ENCODE measurements at regions not wholly inside any gene's neighbourhood (a gene's known extent, or its start where the extent isn't known, plus 50 kb on each side); places are given as distances from the start of the nearest gene placed in this dataset.

- Histone ChIP-seq H3K9me3 (ENCODE audit: insufficient read depth, low read length, severe bottlenecking) (no peaks in the 10 kb centered on the region), H3K4me1 (ENCODE audit: insufficient read depth, low read length) (no peaks in the 10 kb centered on the region), H3K4me2 (ENCODE audit: insufficient read depth, low read length) (no peak overlapping the region), H3K27ac (ENCODE audit: low read length) (no peak overlapping the region), H3K4me3 (ENCODE audit: low read depth in 1 of 2, low read length in 2 of 2) (no peak overlapping the region), H4K20me1 (ENCODE audit: insufficient read depth, low read length) (no peaks in the 10 kb centered on the region), H2AFZ (ENCODE audit: low read depth, low read length) (no peak overlapping the region), H3K36me3 (ENCODE audit: insufficient read depth, low read length) (no peaks in the 10 kb centered on the region), H3K79me2 (ENCODE audit: insufficient read depth, low read length) (no peaks in the 10 kb centered on the region), H3K9ac (ENCODE audit: low read depth, low read length) (no peak overlapping the region), H3K27me3 (ENCODE audit: insufficient read depth, low read length, poor library complexity) (no peaks in the 10 kb centered on the region)
- no peak for TF ChIP-seq CTCF (IDR thresholded peaks at IDR 0.05; ENCODE audit: borderline replicate concordance, extremely low read depth, low read length, poor library complexity, severe bottlenecking)
- no peak for TF ChIP-seq EZH2 (IDR thresholded peaks at IDR 0.05; ENCODE audit: borderline replicate concordance, low read depth, low read length, severe bottlenecking)
- no peak for ATAC-seq (ENCODE audit: insufficient read depth, low read depth)
- DNase-seq, result no peak
Measured at GRCh38 chr10:52875336-52875735, 102.8 kb upstream of the MBL2 start.

DNA sequence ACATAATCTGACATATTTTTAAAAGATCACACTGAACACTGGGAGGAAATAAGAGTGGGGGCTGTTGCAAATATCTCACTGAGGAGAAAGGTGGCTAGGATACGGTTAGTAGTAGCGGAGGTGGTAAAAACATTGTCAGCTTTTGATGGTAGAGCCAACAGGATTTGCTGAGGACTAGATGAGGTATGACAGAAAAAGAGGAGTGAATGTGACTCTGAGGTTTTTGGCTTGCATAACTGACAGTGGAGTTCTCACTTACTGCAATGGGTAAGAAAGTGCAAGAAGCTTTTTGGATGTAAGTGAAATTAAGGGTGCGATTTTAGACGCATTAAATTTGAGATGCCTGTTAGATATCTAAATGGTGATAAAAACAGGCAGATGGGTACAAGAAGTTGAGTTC is 102.0 kb upstream of the MBL2 start:
- TF ChIP-seq EZH2 (IDR thresholded peaks at IDR 0.05; ENCODE audit: borderline replicate concordance, low read depth, low read length, severe bottlenecking) (no peak), CTCF (IDR thresholded peaks at IDR 0.05; ENCODE audit: borderline replicate concordance, extremely low read depth, low read length, poor library complexity, severe bottlenecking) (no peak)
- H4K20me1 ChIP-seq (ENCODE audit: insufficient read depth, low read length), result no peaks in the 10 kb centered on the region
- no peaks in the 10 kb centered on the region for H3K36me3 ChIP-seq (ENCODE audit: insufficient read depth, low read length)
- H3K4me3 ChIP-seq (ENCODE audit: low read depth in 1 of 2, low read length in 2 of 2), result no peak overlapping the region
- H3K4me1 ChIP-seq (ENCODE audit: insufficient read depth, low read length), result no peaks in the 10 kb centered on the region
- no peak overlapping the region for H2AFZ ChIP-seq (ENCODE audit: low read depth, low read length)
- no peak overlapping the region for H3K9ac ChIP-seq (ENCODE audit: low read depth, low read length)
- H3K9me3 ChIP-seq (ENCODE audit: insufficient read depth, low read length, severe bottlenecking), result no peaks in the 10 kb centered on the region
- no peaks in the 10 kb centered on the region for H3K79me2 ChIP-seq (ENCODE audit: insufficient read depth, low read length)
- ATAC-seq (ENCODE audit: insufficient read depth, low read depth), result no peak
- H3K27me3 ChIP-seq (ENCODE audit: insufficient read depth, low read length, poor library complexity), result no peaks in the 10 kb centered on the region
- no peak for DNase-seq
- H3K27ac ChIP-seq (ENCODE audit: low read length), result no peak overlapping the region
- H3K4me2 ChIP-seq (ENCODE audit: insufficient read depth, low read length), result no peak overlapping the region

DNA sequence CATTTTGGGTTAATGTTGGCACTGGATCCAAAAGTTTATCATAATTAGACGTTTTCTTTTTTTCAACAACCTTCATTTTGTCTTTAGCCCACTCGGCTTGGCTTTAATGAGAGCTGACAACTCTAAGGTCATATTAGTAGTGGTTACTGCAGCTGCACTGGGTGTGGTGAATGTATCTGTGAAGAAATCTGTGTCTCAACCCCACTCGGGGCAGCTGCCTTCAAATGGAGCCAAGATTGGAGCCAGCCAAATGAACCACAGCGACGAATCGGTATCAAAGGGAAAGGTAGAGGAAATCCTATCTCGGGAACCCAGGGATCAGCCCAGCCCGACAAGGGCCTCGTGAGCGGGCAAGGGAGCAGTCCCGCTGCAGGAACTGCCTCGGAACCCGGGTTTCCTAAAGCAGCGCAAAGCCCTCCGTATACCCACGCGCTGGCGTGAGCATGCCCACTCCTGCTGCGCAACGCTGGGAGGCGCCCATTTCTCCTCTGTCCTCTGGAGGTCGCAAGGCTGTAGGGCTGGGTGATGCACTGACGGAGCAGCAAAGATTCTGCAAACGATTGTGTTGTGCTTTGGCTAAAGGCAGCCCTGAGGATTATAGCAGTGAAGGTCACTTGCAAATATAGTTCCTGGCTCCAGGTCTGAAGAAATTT is 98.7 kb upstream of the MBL2 start:
- Histone ChIP-seq H3K4me1 (ENCODE audit: insufficient read depth, low read length) (no peaks in the 10 kb centered on the region), H3K4me3 (ENCODE audit: low read depth in 1 of 2, low read length in 2 of 2) (no peak overlapping the region), H3K9me3 (ENCODE audit: insufficient read depth, low read length, severe bottlenecking) (peaks cover 3% of the 10 kb centered on the region), H2AFZ (ENCODE audit: low read depth, low read length) (no peak overlapping the region), H3K79me2 (ENCODE audit: insufficient read depth, low read length) (no peaks in the 10 kb centered on the region), H4K20me1 (ENCODE audit: insufficient read depth, low read length) (no peaks in the 10 kb centered on the region), H3K4me2 (ENCODE audit: insufficient read depth, low read length) (no peak overlapping the region), H3K27me3 (ENCODE audit: insufficient read depth, low read length, poor library complexity) (no peaks in the 10 kb centered on the region), H3K27ac (ENCODE audit: low read length) (no peak overlapping the region), H3K36me3 (ENCODE audit: insufficient read depth, low read length) (no peaks in the 10 kb centered on the region), H3K9ac (ENCODE audit: low read depth, low read length) (no peak overlapping the region)
- DNase-seq (no peak), ATAC-seq (ENCODE audit: insufficient read depth, low read depth) (no peak)
- TF ChIP-seq CTCF (IDR thresholded peaks at IDR 0.05; ENCODE audit: borderline replicate concordance, extremely low read depth, low read length, poor library complexity, severe bottlenecking), result no peak
- TF ChIP-seq EZH2 (IDR thresholded peaks at IDR 0.05; ENCODE audit: borderline replicate concordance, low read depth, low read length, severe bottlenecking), result no peak
